ENCODE measurements at regions not wholly inside any gene's neighbourhood (a gene's known extent, or its start where the extent isn't known, plus 50 kb on each side); places are given as distances from the start of the nearest gene placed in this dataset.

GRCh38 chr2:207286106-207286505 is 120.4 kb upstream of the KLF7 start:
- no peak for DNase-seq (ENCODE audit: extremely low read depth, low read depth)

- no peak for DNase-seq (ENCODE audit: extremely low read depth, low read depth)
Measured at GRCh38 chr2:207288628-207289027, 122.9 kb upstream of the KLF7 start.

DNA sequence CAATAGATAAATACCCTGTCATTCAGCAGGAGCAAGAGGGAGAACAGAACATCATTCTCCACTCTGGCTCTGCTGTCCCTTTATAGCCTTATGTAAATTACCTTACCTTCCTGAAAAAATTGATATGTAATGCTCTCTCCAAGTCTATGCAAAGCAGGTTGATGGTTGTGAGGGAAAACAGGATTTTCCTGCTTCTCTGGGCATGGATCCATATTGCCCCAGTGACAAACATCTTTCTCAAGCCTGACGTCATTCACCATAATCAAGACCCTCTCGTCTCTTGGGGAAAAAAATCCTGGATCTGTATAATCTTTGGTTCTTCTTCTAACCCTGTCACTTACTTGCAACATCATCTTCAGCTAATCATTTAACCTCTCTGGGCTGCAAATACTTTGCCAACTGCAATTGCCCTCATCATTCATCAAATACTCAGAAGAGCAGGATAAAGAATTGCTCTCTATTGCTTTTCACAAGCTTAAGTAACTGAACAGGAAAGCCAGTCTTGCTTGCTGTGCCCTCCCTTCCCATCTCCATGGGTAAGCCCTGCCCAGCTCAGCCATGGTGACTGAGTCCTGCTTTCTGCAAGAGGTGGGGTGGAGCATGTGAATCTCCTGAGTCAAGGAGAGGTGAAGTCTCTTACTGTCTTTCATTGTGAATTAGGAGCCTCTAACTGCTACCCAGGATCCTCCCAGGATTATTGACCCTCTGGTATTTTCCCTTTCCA is 123.7 kb upstream of the KLF7 start:
- DNase-seq (ENCODE audit: extremely low read depth, low read depth), result no peak

GRCh38 chr2:207290833-207291624 is 125.3 kb upstream of the KLF7 start:
- DNase-seq (ENCODE audit: extremely low read depth, low read depth), result no peak

DNA sequence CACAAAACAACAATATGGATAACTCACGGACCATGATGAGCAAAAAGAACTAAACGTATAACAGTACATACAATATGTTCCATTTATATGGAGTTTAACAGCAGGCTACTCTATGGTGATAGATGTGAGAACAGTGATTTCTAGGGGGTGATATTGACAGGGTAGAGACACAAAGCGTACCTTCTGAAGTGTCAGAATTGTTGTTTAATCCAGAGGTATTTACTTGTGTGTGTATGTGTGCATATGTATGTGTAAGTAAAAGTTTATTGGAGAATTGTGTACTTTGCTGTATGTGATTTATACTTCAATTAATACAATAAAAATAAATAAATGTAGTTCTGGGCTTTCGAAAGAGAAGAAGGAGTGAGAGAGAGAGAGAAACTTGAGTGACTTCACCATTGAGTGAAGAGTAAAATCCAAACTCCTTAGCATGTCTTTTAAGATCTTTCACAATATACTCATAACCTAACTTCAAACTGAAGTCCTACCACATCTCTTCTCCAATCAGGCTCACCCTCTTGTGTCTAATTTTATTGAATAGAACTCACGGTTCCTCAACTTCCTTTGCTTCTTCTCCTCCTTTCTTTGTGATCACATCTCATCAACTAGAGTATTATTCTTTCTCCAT is 126.0 kb upstream of the KLF7 start:
- DNase-seq (ENCODE audit: extremely low read depth, low read depth), result no peak

DNA sequence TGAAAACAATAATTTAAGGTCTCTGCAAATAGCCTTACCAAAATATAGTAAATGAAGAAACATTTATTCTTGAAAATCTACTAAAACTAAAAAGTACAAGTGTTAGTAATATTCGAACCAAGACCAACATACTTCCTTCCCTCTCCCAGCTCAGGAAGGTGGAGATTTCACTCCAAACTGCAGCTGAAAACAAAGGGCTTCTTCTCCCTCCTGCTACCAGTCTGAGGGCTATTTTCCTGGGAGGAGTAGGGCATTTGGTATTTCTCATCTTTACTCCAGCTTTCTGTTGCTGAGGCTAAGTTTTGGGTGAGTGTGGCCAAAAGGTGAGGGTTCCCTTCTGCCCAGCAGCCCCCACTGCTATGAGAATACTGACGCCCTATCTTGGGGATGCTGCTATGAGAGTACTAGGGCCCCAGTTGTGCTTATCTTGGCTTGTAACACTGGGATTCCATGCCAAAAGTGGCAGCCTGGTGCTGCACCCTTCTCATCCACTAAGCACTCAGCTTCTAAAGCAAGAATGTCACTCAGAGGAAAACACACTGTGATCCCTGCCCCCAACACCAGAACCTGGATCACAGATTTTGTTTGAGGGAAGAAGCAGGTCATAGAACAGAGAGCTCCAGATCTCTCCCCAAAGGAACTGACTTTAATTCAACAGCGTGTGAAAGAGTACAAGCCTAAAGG is 130.7 kb upstream of the KLF7 start:
- DNase-seq (ENCODE audit: extremely low read depth, low read depth), result no peak

GRCh38 chr2:207300817-207301216 is 135.1 kb upstream of the KLF7 start:
- no peak for DNase-seq (ENCODE audit: extremely low read depth, low read depth)

- DNase-seq (ENCODE audit: extremely low read depth, low read depth), result no peak
Measured at GRCh38 chr2:207304761-207305160, 139.0 kb upstream of the KLF7 start.

GRCh38 chr2:207308519-207309224 is 142.9 kb upstream of the KLF7 start:
- no peak for DNase-seq (ENCODE audit: extremely low read depth, low read depth)

DNA sequence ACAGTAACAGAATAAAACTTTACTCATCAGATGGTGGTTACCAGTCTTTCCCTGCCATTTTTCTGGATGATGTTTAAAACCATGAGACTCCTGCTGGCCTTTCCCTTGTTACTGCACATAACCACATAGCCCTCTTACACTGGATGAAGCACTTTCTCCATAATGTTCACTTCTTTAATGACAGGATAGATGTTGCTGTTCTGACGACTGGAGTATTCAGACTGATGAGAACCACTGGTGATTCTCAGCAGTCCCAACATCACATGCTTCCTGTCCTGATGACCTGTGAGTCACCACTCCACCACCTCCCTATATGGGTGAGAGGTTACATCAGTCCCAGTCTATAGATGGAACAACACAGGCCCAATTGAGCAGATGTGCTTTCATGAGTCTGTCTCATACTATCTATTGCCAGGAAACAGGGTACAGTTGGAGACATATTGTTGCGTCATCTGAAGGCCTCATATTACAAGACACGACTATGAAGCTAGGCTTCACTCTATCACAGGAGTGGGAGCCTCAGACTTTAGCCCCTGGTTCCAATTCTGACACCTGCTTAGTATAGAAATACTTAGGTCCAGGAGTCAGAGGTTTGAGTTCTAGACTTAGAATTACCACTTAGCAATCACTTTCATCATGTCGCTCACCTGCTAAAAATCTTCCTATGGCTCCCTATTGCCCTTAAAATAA is 145.7 kb upstream of the KLF7 start:
- peak; percentile 65 for DNase-seq (ENCODE audit: extremely low read depth, low read depth)

DNA sequence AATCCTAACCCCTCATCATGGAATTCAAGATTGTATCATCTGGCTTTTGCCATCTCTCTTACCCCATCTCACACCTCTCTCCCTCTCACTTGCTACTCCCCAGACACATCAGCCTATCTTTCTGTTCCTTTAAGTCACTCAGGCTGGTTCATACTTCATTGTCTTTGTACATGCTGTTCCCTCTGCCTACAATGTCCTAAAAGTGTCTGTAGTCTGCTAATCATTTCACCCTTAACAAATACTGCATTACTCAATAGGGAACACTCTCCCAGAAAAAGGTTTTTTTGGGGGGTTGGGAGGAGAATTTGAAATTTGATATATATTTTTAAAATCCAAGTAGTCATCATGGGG is 146.2 kb upstream of the KLF7 start:
- DNase-seq (ENCODE audit: extremely low read depth, low read depth), result no peak

- no peak for DNase-seq (ENCODE audit: extremely low read depth, low read depth)
Measured at GRCh38 chr2:207313947-207314346, 148.2 kb upstream of the KLF7 start.

- no peak for DNase-seq (ENCODE audit: extremely low read depth, low read depth)
Measured at GRCh38 chr2:207315131-207315530, 149.4 kb upstream of the KLF7 start.

GRCh38 chr2:207316484-207316883 is 150.7 kb upstream of the KLF7 start:
- DNase-seq (ENCODE audit: extremely low read depth, low read depth), result no peak

GRCh38 chr2:207316906-207317305 is 151.2 kb upstream of the KLF7 start:
- DNase-seq (ENCODE audit: extremely low read depth, low read depth), result no peak

DNA sequence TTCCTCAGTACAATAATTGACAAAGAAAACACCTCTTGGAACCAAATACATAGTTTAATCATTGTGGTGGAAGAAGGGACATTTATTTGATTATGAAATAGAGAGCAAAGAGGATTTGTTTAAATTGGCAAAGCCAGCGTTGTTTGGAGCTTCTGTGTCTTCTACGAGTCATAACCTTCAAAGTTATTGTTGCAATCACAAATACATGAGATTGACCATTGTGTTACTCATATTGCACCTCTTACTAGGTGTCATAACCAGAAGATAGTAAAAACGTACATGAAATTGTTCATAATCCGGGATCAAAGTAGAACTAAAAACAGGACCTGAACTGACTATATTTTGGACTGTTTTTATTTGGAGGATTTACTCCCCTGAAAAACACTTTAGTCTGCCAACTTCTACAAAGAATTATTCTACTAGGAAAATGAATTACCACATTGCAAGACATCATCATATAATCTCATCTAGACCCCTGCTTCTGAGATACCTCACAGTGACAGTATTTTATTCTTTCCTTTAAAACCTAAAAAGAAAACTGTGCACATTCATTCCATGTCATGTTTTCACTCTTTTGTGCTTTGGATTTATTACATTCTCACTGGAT is 151.7 kb upstream of the KLF7 start:
- DNase-seq (ENCODE audit: extremely low read depth, low read depth), result peak; percentile 32

- DNase-seq (ENCODE audit: extremely low read depth, low read depth), result no peak
Measured at GRCh38 chr2:207318181-207318628, 152.5 kb upstream of the KLF7 start.

GRCh38 chr2:207319316-207319715 is 153.6 kb upstream of the KLF7 start:
- DNase-seq (ENCODE audit: extremely low read depth, low read depth), result no peak

- DNase-seq (ENCODE audit: extremely low read depth, low read depth), result peak; percentile 37
Measured at GRCh38 chr2:207320381-207321159, 154.8 kb upstream of the KLF7 start.

All from NCI-H460 (cell line).